HEK293 (cell line): ENCODE measurements at regions not wholly inside any gene's neighbourhood (a gene's known extent, or its start where the extent isn't known, plus 50 kb on each side); places are given as distances from the start of the nearest gene placed in this dataset.

Experiments
- CTCF ChIA-PET: fragments of 350-600 bp; formaldehyde crosslinking; extraction: SDS; loops from one replicate; lab custom pipeline; 2021; ENCODE audit warnings: antibody characterized with exemption; lab: Yijun Ruan, JAX
- POLR2A ChIA-PET: fragments of 300-600 bp; formaldehyde crosslinking; extraction: SDS; loops from one replicate; lab custom pipeline; 2020; ENCODE audit warnings: antibody characterized with exemption, inconsistent platforms; lab: Yijun Ruan, JAX
- H3K27ac ChIP-seq: fragments of 200-500 bp; sonication (Bioruptor generic); 2 replicates; pipeline ENCODE4 v1.5.1; 2014; ENCODE audit warnings: low read depth, low read length, control low read depth, inconsistent platforms; ENCODE audit errors: extremely low read depth
- H3K36me3 ChIP-seq, 2 experiments: fragments of 200-500 bp in 1 of 2; sonication (Bioruptor generic) in 1 of 2; 1 replicate in 1 of 2; 2 replicates in 1 of 2; pipeline ENCODE4 v1.5.1; 2014 to 2017; ENCODE audit warnings: inconsistent platforms in 2 of 2, low read length in 2 of 2; ENCODE audit not compliant: control insufficient read depth in 2 of 2, insufficient read depth in 1 of 2
- H3K4me1 ChIP-seq: fragments of 200-500 bp; sonication (Bioruptor generic); 2 replicates; pipeline ENCODE4 v1.5.1; 2014; ENCODE audit warnings: mild to moderate bottlenecking, low read length, inconsistent platforms; ENCODE audit not compliant: control insufficient read depth, insufficient read depth
- H3K4me3 ChIP-seq: 2 replicates; pipeline ENCODE4 v1.5.1; 2011; ENCODE audit warnings: low read depth, mild to moderate bottlenecking, control low read depth, low read length, moderate library complexity
- H3K9me3 ChIP-seq: fragments of 200-500 bp; sonication (Bioruptor generic); 2 replicates; pipeline ENCODE4 v1.5.1; 2014; ENCODE audit warnings: low read depth, low read length, inconsistent platforms; ENCODE audit not compliant: control insufficient read depth, insufficient read depth
- GLIS2 ChIP-seq: fragments of 450-650 bp; formaldehyde crosslinking; IDR thresholded peaks from 2 replicates; pipeline ENCODE4 v1.5.1; 2016; ENCODE audit warnings: missing biosample characterization, missing genetic modification characterization
- SETDB1 ChIP-seq: IDR thresholded peaks from one replicate; pipeline ENCODE4 v1.6.1; 2017; ENCODE audit warnings: mild to moderate bottlenecking, low read length, moderate library complexity, mixed read lengths; ENCODE audit not compliant: insufficient read length
- SP3 ChIP-seq: fragments of 450-650 bp; formaldehyde crosslinking; IDR thresholded peaks from 2 replicates; pipeline ENCODE4 v1.5.1; 2016; ENCODE audit warnings: missing biosample characterization, missing genetic modification characterization
- ZBTB17 ChIP-seq: fragments of 450-650 bp; formaldehyde crosslinking; IDR thresholded peaks from 2 replicates; pipeline ENCODE4 v1.5.1; 2016; ENCODE audit warnings: missing biosample characterization, missing genetic modification characterization
- ZBTB8A ChIP-seq: fragments of 450-650 bp; formaldehyde crosslinking; IDR thresholded peaks from 2 replicates; pipeline ENCODE4 v1.5.1; 2016; ENCODE audit warnings: missing biosample characterization, missing genetic modification characterization
- ZNF366 ChIP-seq: fragments of 450-650 bp; formaldehyde crosslinking; conservative IDR thresholded peaks from 2 replicates; pipeline ENCODE4 v1.5.1; 2016; ENCODE audit warnings: missing biosample characterization, missing genetic modification characterization
- ZNF404 ChIP-seq: fragments of 450-650 bp; formaldehyde crosslinking; IDR thresholded peaks from 2 replicates; pipeline ENCODE4 v1.5.1; 2017; ENCODE audit warnings: missing biosample characterization, missing genetic modification characterization
- ZNF423 ChIP-seq: fragments of 450-650 bp; formaldehyde crosslinking; IDR thresholded peaks from 2 replicates; pipeline ENCODE4 v1.5.1; 2016; ENCODE audit warnings: missing biosample characterization, missing genetic modification characterization
- ZNF426 ChIP-seq: fragments of 450-650 bp; formaldehyde crosslinking; IDR thresholded peaks from 2 replicates; pipeline ENCODE4 v1.5.1; 2017; ENCODE audit warnings: missing biosample characterization, missing genetic modification characterization, mild to moderate bottlenecking, inconsistent platforms, moderate library complexity
- ZNF473 ChIP-seq: fragments of 450-650 bp; formaldehyde crosslinking; IDR thresholded peaks from 2 replicates; pipeline ENCODE4 v1.5.1; 2017; ENCODE audit warnings: missing biosample characterization, missing genetic modification characterization
- ZNF544 ChIP-seq: fragments of 450-650 bp; formaldehyde crosslinking; IDR thresholded peaks from 2 replicates; pipeline ENCODE4 v1.5.0; 2017; ENCODE audit warnings: missing biosample characterization, missing genetic modification characterization
- ZNF548 ChIP-seq: fragments of 450-650 bp; formaldehyde crosslinking; IDR thresholded peaks from 2 replicates; pipeline ENCODE4 v1.5.1; 2016; ENCODE audit warnings: missing biosample characterization, missing genetic modification characterization
- ZNF555 ChIP-seq: fragments of 450-650 bp; formaldehyde crosslinking; conservative IDR thresholded peaks from 2 replicates; pipeline ENCODE4 v1.5.1; 2017; ENCODE audit warnings: missing biosample characterization, mild to moderate bottlenecking, missing genetic modification characterization, inconsistent platforms
- ZNF571 ChIP-seq: fragments of 450-650 bp; formaldehyde crosslinking; IDR thresholded peaks from 2 replicates; pipeline ENCODE4 v1.5.0; 2017; ENCODE audit warnings: missing biosample characterization, missing genetic modification characterization
- ZNF600 ChIP-seq: fragments of 450-650 bp; formaldehyde crosslinking; IDR thresholded peaks from 2 replicates; pipeline ENCODE4 v1.5.1; 2016; ENCODE audit warnings: missing biosample characterization, missing genetic modification characterization
- ZNF623 ChIP-seq: fragments of 450-650 bp; formaldehyde crosslinking; IDR thresholded peaks from 2 replicates; pipeline ENCODE4 v1.5.1; 2016; ENCODE audit warnings: missing biosample characterization, missing genetic modification characterization
- ZNF654 ChIP-seq: fragments of 450-650 bp; formaldehyde crosslinking; IDR thresholded peaks from 2 replicates; pipeline ENCODE4 v1.5.1; 2016; ENCODE audit warnings: low read depth, missing biosample characterization, missing genetic modification characterization
- ZNF792 ChIP-seq: fragments of 450-650 bp; formaldehyde crosslinking; IDR thresholded peaks from 2 replicates; pipeline ENCODE4 v1.5.1; 2016; ENCODE audit warnings: missing biosample characterization, missing genetic modification characterization
- ZSCAN23 ChIP-seq: fragments of 450-650 bp; formaldehyde crosslinking; IDR thresholded peaks from 2 replicates; pipeline ENCODE4 v1.5.1; 2016; ENCODE audit warnings: missing biosample characterization, missing genetic modification characterization
- TF ChIP-seq, protein P1 (sequence below): fragments of 450-650 bp; formaldehyde crosslinking; IDR thresholded peaks from 2 replicates; pipeline ENCODE4 v1.5.1; 2016; ENCODE audit warnings: missing biosample characterization, missing genetic modification characterization
- TF ChIP-seq, protein P2 (sequence below): fragments of 450-650 bp; formaldehyde crosslinking; IDR thresholded peaks from 2 replicates; pipeline ENCODE4 v1.5.1; 2017; ENCODE audit warnings: missing biosample characterization, missing genetic modification characterization
- TF ChIP-seq, protein P3 (sequence below): fragments of 450-650 bp; formaldehyde crosslinking; IDR thresholded peaks from 2 replicates; pipeline ENCODE4 v1.5.1; 2017; ENCODE audit warnings: missing biosample characterization, missing genetic modification characterization
- TF ChIP-seq, protein P4 (sequence below): fragments of 450-650 bp; formaldehyde crosslinking; conservative IDR thresholded peaks from 2 replicates; pipeline ENCODE4 v1.5.1; 2016; ENCODE audit warnings: low read depth, missing biosample characterization, missing genetic modification characterization
- TF ChIP-seq, protein P5 (sequence below): fragments of 450-650 bp; formaldehyde crosslinking; IDR thresholded peaks from 2 replicates; pipeline ENCODE4 v1.5.1; 2016; ENCODE audit warnings: missing biosample characterization, missing genetic modification characterization

DNA sequence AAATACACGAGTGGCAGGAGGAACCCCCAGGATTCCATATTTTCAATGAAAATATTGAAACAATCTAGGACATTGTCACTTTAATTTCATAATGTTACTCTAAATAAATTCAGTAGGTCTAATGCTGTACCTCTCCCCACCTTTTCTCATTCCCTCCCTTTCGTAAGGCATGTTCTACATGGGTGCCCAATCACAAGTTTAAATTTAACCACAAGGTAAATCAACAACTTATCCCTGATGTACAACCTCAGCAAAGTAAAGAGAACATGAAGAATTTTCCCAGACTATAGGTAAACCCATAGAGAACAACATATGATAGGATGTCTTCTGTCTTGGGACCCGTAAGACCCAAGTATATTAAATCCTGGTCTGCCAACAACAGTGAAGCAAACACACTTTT lies 53.2 kb upstream of the MITF start:
- Histone ChIP-seq H3K4me1 (0 out of 2 replicates have a peak, but pooled peaks cover 3% of the 10 kb centered on the region), H3K36me3 (no peaks in the 10 kb centered on the region), H3K9me3 (no peaks in the 10 kb centered on the region), H3K4me3 (no peak overlapping the region), H3K27ac (no peak overlapping the region)
- CTCF ChIA-PET = no interaction called here
- POLR2A ChIA-PET = no interaction called here
- TF ChIP-seq, protein P1, sequence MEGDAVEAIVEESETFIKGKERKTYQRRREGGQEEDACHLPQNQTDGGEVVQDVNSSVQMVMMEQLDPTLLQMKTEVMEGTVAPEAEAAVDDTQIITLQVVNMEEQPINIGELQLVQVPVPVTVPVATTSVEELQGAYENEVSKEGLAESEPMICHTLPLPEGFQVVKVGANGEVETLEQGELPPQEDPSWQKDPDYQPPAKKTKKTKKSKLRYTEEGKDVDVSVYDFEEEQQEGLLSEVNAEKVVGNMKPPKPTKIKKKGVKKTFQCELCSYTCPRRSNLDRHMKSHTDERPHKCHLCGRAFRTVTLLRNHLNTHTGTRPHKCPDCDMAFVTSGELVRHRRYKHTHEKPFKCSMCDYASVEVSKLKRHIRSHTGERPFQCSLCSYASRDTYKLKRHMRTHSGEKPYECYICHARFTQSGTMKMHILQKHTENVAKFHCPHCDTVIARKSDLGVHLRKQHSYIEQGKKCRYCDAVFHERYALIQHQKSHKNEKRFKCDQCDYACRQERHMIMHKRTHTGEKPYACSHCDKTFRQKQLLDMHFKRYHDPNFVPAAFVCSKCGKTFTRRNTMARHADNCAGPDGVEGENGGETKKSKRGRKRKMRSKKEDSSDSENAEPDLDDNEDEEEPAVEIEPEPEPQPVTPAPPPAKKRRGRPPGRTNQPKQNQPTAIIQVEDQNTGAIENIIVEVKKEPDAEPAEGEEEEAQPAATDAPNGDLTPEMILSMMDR (tag by site-specific recombination) = no peak
- TF ChIP-seq, protein P2, sequence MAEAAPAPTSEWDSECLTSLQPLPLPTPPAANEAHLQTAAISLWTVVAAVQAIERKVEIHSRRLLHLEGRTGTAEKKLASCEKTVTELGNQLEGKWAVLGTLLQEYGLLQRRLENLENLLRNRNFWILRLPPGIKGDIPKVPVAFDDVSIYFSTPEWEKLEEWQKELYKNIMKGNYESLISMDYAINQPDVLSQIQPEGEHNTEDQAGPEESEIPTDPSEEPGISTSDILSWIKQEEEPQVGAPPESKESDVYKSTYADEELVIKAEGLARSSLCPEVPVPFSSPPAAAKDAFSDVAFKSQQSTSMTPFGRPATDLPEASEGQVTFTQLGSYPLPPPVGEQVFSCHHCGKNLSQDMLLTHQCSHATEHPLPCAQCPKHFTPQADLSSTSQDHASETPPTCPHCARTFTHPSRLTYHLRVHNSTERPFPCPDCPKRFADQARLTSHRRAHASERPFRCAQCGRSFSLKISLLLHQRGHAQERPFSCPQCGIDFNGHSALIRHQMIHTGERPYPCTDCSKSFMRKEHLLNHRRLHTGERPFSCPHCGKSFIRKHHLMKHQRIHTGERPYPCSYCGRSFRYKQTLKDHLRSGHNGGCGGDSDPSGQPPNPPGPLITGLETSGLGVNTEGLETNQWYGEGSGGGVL (tag by site-specific recombination) = no peak
- TF ChIP-seq SP3 (tag by site-specific recombination) (no peak), ZNF423 (tag by site-specific recombination) (no peak)

DNA sequence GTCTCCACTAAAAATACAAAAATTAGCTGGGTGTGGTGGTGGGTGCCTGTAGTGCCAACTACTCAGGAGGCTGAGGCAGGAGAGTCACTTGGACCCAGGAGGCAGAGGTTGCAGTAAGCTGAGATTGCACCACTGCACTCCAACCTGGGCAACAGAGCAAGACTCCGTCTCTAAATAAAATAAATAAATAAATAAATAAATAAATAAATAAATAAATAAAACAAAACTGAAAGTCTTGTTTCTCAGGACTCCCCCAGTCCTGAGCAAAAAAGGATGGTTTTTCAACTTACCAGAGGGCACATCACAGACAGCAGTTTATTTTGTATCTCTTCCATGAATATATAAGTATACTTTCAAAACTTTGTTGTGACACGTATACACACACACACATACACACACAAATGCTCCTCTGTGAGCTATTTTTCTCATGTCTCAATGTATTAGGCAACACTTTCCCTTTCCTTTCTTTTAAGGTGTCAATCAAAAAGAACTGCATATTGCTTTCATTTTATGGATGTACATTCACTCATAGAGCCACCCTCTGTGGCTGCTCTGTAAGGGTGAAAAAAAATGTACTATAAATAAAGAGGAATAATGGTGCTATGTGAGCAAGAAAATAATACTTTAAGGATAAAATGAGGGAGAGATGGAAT lies 54.8 kb upstream of the MITF start:
- CTCF ChIA-PET = no interaction called here
- POLR2A ChIA-PET = no interaction called here
- TF ChIP-seq SETDB1 = no peak
- no peak for TF ChIP-seq ZBTB17 (tag by site-specific recombination)
- TF ChIP-seq, protein P3, sequence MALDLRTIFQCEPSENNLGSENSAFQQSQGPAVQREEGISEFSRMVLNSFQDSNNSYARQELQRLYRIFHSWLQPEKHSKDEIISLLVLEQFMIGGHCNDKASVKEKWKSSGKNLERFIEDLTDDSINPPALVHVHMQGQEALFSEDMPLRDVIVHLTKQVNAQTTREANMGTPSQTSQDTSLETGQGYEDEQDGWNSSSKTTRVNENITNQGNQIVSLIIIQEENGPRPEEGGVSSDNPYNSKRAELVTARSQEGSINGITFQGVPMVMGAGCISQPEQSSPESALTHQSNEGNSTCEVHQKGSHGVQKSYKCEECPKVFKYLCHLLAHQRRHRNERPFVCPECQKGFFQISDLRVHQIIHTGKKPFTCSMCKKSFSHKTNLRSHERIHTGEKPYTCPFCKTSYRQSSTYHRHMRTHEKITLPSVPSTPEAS (tag by site-specific recombination) = no peak
- TF ChIP-seq ZNF571 (tag by site-specific recombination) = no peak
- no peak for TF ChIP-seq ZSCAN23
- TF ChIP-seq ZNF654 = peak; percentile 13; the same call in 1 of the 2 replicates
- peak; percentile 49 for TF ChIP-seq ZNF623 (tag by site-specific recombination)
- no peak for TF ChIP-seq ZNF423 (tag by site-specific recombination)
- TF ChIP-seq ZNF548 (tag by site-specific recombination) = no peak
- no peak for TF ChIP-seq ZNF792 (tag by site-specific recombination)
- TF ChIP-seq ZNF366 = no peak
- TF ChIP-seq, protein P4, sequence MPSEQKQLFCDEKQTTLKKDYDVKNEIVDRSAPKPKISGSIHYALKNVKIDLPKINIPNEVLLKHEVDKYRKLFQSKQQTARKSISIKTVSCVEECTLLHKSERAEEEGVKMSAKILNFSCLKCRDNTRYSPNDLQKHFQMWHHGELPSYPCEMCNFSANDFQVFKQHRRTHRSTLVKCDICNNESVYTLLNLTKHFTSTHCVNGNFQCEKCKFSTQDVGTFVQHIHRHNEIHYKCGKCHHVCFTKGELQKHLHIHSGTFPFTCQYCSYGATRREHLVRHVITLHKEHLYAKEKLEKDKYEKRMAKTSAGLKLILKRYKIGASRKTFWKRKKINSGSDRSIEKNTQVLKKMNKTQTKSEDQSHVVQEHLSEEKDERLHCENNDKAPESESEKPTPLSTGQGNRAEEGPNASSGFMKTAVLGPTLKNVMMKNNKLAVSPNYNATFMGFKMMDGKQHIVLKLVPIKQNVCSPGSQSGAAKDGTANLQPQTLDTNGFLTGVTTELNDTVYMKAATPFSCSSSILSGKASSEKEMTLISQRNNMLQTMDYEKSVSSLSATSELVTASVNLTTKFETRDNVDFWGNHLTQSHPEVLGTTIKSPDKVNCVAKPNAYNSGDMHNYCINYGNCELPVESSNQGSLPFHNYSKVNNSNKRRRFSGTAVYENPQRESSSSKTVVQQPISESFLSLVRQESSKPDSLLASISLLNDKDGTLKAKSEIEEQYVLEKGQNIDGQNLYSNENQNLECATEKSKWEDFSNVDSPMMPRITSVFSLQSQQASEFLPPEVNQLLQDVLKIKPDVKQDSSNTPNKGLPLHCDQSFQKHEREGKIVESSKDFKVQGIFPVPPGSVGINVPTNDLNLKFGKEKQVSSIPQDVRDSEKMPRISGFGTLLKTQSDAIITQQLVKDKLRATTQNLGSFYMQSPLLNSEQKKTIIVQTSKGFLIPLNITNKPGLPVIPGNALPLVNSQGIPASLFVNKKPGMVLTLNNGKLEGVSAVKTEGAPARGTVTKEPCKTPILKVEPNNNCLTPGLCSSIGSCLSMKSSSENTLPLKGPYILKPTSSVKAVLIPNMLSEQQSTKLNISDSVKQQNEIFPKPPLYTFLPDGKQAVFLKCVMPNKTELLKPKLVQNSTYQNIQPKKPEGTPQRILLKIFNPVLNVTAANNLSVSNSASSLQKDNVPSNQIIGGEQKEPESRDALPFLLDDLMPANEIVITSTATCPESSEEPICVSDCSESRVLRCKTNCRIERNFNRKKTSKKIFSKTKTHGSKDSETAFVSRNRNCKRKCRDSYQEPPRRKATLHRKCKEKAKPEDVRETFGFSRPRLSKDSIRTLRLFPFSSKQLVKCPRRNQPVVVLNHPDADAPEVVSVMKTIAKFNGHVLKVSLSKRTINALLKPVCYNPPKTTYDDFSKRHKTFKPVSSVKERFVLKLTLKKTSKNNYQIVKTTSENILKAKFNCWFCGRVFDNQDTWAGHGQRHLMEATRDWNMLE (tag by site-specific recombination) = peak; percentile 72
- TF ChIP-seq, protein P5, sequence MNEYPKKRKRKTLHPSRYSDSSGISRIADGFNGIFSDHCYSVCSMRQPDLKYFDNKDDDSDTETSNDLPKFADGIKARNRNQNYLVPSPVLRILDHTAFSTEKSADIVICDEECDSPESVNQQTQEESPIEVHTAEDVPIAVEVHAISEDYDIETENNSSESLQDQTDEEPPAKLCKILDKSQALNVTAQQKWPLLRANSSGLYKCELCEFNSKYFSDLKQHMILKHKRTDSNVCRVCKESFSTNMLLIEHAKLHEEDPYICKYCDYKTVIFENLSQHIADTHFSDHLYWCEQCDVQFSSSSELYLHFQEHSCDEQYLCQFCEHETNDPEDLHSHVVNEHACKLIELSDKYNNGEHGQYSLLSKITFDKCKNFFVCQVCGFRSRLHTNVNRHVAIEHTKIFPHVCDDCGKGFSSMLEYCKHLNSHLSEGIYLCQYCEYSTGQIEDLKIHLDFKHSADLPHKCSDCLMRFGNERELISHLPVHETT (tag by site-specific recombination) = no peak
- no peak for TF ChIP-seq ZNF600 (tag by site-specific recombination)
- TF ChIP-seq ZNF544 = no peak
- no peak for TF ChIP-seq ZNF473 (tag by site-specific recombination)
- TF ChIP-seq ZBTB8A (tag by site-specific recombination) = peak; percentile 44; the same call in 1 of the 2 replicates
- TF ChIP-seq ZNF404 (tag by site-specific recombination) = no peak
- TF ChIP-seq GLIS2 (tag by site-specific recombination) = no peak
- TF ChIP-seq ZNF555 = peak; percentile 51
- peak; percentile 69 for TF ChIP-seq ZNF426

More for the DNA sequence above, 54.8 kb upstream of the MITF start:
- H3K27ac ChIP-seq = no peak overlapping the region
- H3K36me3 ChIP-seq = no peaks in the 10 kb centered on the region
- no peaks in the 10 kb centered on the region for H3K9me3 ChIP-seq
- 0 out of 2 replicates have a peak, but pooled peaks cover 3% of the 10 kb centered on the region for H3K4me1 ChIP-seq
- H3K4me3 ChIP-seq = no peak overlapping the region
